T-helper 2 cell treated with Interferon-gamma antibody and Interleukin-4, amounts not matched to agents 100 ng/mL and 5 ng/mL, for 36 hours (primary cell): ENCODE measurements at regions not wholly inside any gene's neighbourhood (a gene's known extent, or its start where the extent isn't known, plus 50 kb on each side); places are given as distances from the start of the nearest gene placed in this dataset.
"Not testable (repeated sequence)": the region's sequence is repeated elsewhere in the genome, so short reads cannot be mapped to it uniquely, and the experiment has no call there.

Experiments
- intact Hi-C: fragments of 100-400 bp; cut with micrococcal nuclease; formaldehyde crosslinking; loops from one replicate; pipeline ENCODE4 v1.15.1; 2023

DNA sequence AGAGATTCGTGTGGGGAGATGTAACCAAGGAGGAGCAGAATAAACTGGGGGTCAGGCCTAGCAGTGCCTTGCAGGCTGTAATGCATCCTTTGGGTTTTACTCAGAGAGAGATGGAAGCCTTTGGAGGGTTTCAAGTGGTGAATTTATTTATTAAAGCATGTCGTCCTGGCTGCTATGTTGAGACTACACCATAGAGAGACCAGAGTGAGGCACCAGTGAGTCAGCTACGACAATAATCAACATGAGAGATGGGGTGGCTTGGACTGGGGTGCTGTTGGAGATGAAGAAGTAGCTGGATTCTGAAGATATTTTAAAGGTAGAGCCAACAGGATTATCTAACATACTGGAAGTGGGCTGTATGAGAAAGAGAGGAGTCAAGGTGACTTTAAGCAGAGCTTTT is 335.3 kb upstream of the ARHGEF26 start:
- intact Hi-C loops = no loop called here

GRCh38 chr3:153789380-153789779 is 331.8 kb upstream of the ARHGEF26 start:
- intact Hi-C loops = no loop called here

- intact Hi-C loops = not testable (repeated sequence)
These were observed 324.1 kb upstream of the ARHGEF26 start for GRCh38 chr3:153797056-153797455.

DNA sequence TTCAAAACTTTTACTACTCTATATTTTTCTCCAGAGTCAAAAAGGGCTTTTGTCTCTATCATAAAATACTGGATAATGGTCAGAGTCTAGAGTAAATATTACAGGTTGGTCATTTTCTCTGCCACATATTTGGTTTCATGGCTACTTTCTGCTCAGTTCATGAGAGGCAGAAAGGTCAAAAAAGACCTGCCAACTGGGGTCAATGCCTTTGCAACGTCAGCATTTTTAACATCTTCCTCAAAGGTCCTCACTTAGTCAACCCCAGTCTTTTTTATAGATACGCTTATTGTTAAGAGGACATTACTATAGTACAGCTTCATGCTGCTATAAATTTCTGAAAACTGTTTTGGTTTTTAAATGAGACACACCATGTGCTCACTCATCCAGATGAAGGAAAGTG is 312.1 kb upstream of the ARHGEF26 start:
- intact Hi-C loops = no loop called here

GRCh38 chr3:153818338-153818737 is 302.9 kb upstream of the ARHGEF26 start:
- intact Hi-C loops = no loop called here

- intact Hi-C loops = no loop called here
These were observed 301.2 kb upstream of the ARHGEF26 start for GRCh38 chr3:153820035-153820434.

DNA sequence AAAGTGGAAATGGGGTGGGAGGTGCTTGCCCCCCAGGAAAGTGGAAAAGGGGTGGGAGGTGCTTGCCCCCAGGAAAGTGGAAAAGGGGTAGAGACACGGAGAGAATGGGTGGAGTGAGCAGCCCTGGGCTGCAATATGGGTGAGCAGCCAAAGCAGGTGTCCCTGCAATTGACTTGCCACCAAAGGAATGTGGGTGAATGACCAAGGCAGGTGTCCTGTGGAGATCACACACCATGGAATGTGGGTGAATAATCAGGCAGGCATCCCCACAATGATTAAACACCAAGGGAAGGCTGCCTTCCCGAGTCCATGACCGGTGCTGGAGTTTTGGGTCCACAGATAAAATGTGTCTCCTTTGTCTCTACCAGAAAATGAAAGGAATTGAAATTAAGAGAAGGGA is 292.8 kb upstream of the ARHGEF26 start:
- intact Hi-C loops = not testable (repeated sequence)

GRCh38 chr3:153829606-153830170 is 291.5 kb upstream of the ARHGEF26 start:
- intact Hi-C loops = no loop called here

- intact Hi-C loops = no loop called here
These were observed 290.6 kb upstream of the ARHGEF26 start for GRCh38 chr3:153830552-153830951.

DNA sequence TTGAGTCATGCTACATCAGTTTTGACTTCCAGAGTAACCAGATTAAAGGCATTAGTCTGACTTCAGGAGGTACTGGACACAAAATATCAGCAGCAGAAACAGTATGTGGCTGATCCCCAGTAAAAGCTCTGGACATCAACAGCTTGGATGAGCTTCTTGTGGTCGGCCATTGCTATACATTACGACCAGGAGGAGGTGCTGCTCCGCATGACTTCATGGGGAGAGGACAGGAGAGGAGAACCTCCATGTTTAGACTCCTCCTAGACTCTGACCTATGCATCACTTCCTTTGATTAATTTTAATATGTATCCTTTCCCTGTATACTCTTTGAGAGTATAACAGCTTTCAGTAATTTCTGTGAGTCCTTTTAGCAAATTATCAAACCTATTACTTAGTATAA is 285.6 kb upstream of the ARHGEF26 start:
- intact Hi-C loops = no loop called here

GRCh38 chr3:153840487-153840886 is 280.7 kb upstream of the ARHGEF26 start:
- intact Hi-C loops = no loop called here

DNA sequence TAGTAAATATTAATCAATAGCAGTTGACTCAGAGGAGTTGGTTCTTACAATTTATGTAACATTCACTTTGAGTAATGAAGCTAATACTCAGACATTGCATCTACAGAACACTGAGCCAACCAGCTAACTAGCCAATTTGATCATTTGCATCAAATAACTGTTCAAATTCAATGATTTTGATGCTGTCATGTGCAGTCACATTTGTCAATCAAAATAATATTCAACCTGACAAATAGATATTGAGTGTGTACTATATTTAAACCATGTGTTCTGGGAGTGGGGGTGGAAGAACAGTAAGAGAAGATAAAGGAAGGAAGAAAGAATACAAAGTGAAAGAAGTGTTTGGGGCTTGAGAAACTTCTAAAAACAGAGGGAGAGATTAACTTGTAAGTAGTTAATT is 277.2 kb upstream of the ARHGEF26 start:
- intact Hi-C loops = no loop called here

- intact Hi-C loops = no loop called here
These were observed 275.9 kb upstream of the ARHGEF26 start for GRCh38 chr3:153845311-153845710.

GRCh38 chr3:153848702-153849101 is 272.5 kb upstream of the ARHGEF26 start:
- intact Hi-C loops = no loop called here

GRCh38 chr3:153852355-153852754 is 268.8 kb upstream of the ARHGEF26 start:
- intact Hi-C loops = no loop called here

DNA sequence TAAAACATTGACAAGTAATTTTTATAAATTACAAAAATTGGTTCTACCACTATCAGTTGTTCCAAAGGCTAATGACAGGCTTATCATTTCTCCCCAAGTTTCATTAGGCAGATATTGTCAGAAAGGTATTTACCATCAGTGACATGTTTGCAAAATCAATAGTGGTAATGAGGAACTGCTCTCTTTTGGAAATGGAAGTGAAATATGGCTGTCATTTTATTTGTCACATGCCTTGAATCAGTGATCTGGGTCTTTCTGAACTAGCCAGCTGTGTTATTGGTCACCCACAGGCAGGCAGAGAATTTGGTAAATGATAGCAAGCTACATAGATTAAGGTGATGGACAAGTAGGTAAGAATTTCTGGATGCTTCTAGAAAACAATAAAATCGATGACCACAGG is 268.0 kb upstream of the ARHGEF26 start:
- intact Hi-C loops = no loop called here

DNA sequence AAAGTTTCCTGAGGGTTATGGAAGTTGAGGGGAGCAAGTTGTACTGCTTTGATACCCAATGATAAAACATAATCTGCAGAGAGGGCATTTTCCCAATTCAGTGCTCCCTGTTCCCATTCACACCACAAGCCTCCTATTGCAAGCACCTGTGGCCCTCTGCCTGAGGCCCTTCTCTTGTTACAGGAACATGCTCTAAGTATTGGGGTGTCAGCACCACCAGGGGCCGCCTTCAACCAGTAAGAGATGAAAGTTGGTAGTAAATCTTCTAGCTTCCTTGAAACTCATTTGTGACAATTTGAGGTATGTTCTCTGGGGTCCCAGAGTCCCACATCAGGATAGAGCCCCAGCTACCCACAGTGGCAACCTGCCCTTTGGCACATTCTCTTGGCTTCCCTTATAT is 265.4 kb upstream of the ARHGEF26 start:
- intact Hi-C loops = no loop called here

GRCh38 chr3:153856932-153857331 is 264.3 kb upstream of the ARHGEF26 start:
- intact Hi-C loops = no loop called here

DNA sequence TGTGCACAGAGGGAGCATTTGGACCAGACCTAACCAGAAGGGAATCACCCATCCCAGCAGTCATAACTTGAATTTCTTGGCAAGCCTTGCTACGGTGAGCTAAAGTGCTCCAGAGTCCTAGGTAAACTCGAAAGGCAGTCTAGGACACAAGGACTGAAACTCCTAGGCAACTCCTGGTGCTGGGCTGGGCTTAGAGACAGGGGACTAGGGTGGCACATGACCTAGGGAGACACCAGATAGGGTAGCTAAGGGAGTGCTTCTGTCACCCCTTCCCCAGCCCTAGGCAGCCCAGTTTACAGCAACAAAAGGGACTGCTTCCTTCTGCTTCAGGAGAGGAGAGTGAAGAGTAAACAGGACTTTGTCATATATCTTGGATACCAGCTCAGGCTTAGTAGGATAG is 256.4 kb upstream of the ARHGEF26 start:
- intact Hi-C loops = no loop called here

- intact Hi-C loops = no loop called here
These were observed 254.3 kb upstream of the ARHGEF26 start for GRCh38 chr3:153866901-153867300.

GRCh38 chr3:153874348-153874747 is 246.8 kb upstream of the ARHGEF26 start:
- intact Hi-C loops = not testable (repeated sequence)

- intact Hi-C loops = no loop called here
These were observed 240.7 kb upstream of the ARHGEF26 start for GRCh38 chr3:153880493-153880892.

DNA sequence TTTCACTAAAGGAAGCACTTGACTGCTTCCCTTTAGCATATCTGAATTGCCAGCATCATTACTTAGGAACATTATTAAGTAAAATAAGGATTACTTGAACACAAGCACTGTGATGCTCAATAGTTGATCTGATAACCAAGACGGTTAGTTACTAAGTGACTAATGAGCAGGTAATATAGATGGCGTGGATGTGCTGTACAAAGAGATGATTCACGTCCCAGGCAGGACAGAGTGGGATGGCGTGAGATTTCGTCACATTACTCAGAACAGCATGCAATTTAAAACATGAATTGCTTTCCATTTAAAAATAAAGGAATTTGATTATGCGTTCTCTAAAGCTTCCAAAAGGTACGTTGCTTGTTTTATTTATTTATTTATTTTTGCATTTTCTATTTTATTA is 240.0 kb upstream of the ARHGEF26 start:
- intact Hi-C loops = no loop called here

DNA sequence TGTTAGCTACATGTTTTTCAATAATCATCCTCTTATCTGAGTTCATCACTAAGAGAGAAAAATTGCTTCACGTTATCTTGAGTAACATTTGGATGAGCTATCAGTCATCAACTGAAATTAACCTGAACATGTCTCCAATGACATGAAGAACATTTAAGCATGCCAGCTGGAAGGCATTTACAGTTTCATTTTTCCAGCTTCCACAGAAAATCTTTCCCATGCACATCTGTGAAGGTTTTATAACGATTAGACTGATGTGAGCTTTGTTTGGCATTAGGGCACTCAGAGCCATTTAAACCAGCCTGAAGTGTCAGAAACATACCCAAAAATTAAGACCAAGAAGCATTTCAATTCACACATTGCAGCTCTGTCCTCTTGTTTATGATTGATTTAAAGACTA is 235.8 kb upstream of the ARHGEF26 start:
- intact Hi-C loops = no loop called here
